A549 (cell line): ENCODE measurements at regions not wholly inside any gene's neighbourhood (a gene's known extent, or its start where the extent isn't known, plus 50 kb on each side); places are given as distances from the start of the nearest gene placed in this dataset.

Experiments used
- EP300 ChIP-seq, 2 experiments: fragments of >200 bp; sonication (Bioruptor Twin); formaldehyde crosslinking; IDR thresholded peaks; 2 replicates in 1 of 2; 3 replicates in 1 of 2; pipeline ENCODE4 v1.6.1; 2016 to 2017
- TF ChIP-seq, protein P1 (sequence below): fragments of >200 bp; sonication (Bioruptor Twin); formaldehyde crosslinking; IDR thresholded peaks from 3 replicates; pipeline ENCODE4 v1.5.1; 2016
- TF ChIP-seq, protein P2 (sequence below): fragments of 450-650 bp; IDR thresholded peaks from 2 replicates; pipeline ENCODE4 v1.6.1; 2014; ENCODE audit warnings: antibody characterized with exemption

DNA sequence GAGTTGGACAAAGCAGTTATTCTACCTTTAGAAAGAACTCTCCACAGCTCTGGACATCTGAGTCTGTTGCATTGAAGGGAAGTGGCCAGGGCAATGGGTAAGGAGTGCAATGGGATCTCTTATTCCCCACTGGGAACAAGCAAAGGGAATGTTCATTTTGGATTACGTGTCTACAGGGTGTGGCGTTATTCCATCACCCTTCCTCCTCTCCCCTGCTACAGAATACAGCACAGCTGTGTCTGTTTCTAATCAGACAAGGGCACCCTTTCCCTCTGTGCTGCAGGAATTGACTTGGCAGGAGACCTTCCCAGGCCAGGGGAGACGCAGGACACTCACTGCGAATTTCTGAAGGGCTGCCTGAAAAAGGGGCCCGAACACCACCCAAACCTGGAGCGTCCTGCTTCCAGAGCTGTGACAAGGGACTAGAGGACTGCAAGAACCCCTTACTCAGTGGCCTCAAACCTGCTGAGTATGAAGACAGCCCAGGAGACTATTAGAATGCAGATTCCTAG is 163.6 kb upstream of the RAB4A start:
- TF ChIP-seq, protein P1, sequence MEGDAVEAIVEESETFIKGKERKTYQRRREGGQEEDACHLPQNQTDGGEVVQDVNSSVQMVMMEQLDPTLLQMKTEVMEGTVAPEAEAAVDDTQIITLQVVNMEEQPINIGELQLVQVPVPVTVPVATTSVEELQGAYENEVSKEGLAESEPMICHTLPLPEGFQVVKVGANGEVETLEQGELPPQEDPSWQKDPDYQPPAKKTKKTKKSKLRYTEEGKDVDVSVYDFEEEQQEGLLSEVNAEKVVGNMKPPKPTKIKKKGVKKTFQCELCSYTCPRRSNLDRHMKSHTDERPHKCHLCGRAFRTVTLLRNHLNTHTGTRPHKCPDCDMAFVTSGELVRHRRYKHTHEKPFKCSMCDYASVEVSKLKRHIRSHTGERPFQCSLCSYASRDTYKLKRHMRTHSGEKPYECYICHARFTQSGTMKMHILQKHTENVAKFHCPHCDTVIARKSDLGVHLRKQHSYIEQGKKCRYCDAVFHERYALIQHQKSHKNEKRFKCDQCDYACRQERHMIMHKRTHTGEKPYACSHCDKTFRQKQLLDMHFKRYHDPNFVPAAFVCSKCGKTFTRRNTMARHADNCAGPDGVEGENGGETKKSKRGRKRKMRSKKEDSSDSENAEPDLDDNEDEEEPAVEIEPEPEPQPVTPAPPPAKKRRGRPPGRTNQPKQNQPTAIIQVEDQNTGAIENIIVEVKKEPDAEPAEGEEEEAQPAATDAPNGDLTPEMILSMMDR = no peak
- no peak for TF ChIP-seq EP300 (IDR thresholded peaks at IDR 0.05)
- TF ChIP-seq, protein P2, sequence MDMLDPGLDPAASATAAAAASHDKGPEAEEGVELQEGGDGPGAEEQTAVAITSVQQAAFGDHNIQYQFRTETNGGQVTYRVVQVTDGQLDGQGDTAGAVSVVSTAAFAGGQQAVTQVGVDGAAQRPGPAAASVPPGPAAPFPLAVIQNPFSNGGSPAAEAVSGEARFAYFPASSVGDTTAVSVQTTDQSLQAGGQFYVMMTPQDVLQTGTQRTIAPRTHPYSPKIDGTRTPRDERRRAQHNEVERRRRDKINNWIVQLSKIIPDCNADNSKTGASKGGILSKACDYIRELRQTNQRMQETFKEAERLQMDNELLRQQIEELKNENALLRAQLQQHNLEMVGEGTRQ = no peak
